HCT116 (cell line): ENCODE measurements at regions not wholly inside any gene's neighbourhood (a gene's known extent, or its start where the extent isn't known, plus 50 kb on each side); places are given as distances from the start of the nearest gene placed in this dataset.

ENCODE experiments used
- ATAC-seq: fragments of 200-7000 bp; cut with Tn5 transposase; 2 replicates; pipeline ENCODE4 v1.9.1; 2020; ENCODE audit warnings: mild to moderate bottlenecking, moderate library complexity
- BruUV-seq: library from RNA; stranded (reverse); fragments of 400-500 nt; replicated peaks from 2 replicates; lab custom pipeline; 2021; lab: Mats Ljungman, UMichigan
- CTCF ChIA-PET: fragments of 300-600 bp; sonication (Branson Sonifier 250); formaldehyde crosslinking; loops from one replicate; lab custom pipeline; 2021; ENCODE audit warnings: antibody characterized with exemption; lab: Charles Lee
- POLR2A ChIA-PET: fragments of 300-600, 350-600 bp; sonication (Branson Sonifier 250); formaldehyde crosslinking; loops from one replicate; lab custom pipeline; 2021; ENCODE audit warnings: antibody characterized with exemption; lab: Charles Lee
- RAD21 ChIA-PET, 2 experiments: fragments of 300-600 bp; sonication (Branson Sonifier 250); formaldehyde crosslinking; loops; one replicate each; lab custom pipeline; 2023; ENCODE audit warnings: low total read pairs in 2 of 2; ENCODE audit not compliant: uncharacterized antibody in 2 of 2, unreplicated experiment in 2 of 2, low non-redundant PET in 1 of 2; lab: Charles Lee
- DNase-seq: peaks from one replicate; pipeline ENCODE4 v3.0.0-alpha.2; 2010; ENCODE audit warnings: low read depth, low spot score
- H2AFZ ChIP-seq: fragments of 200-600 bp; shearing (Covaris generic), sonication (generic); 2 replicates; pipeline ENCODE4 v1.6.1; 2017; ENCODE audit warnings: low read depth, mixed run types, mixed read lengths, antibody characterized with exemption, low read length; ENCODE audit not compliant: poor library complexity, severe bottlenecking
- H3K27ac ChIP-seq: 2 replicates; pipeline ENCODE4 v1.5.1; 2012; ENCODE audit warnings: low read depth, low read length
- H3K27me3 ChIP-seq: fragments of 200-600 bp; sonication (generic); 2 replicates; pipeline ENCODE4 v1.6.1; 2016; ENCODE audit warnings: mixed run types, low read length, mixed read lengths; ENCODE audit not compliant: insufficient read depth
- H3K36me3 ChIP-seq, 2 experiments: fragments of 200-500 bp in 1 of 2; fragments of 200-600 bp in 1 of 2; sonication (Bioruptor generic) in 1 of 2; sonication (generic) in 1 of 2; 2 replicates each; pipeline versions ENCODE4 v1.5.1 to v1.6.1; 2014 to 2016; ENCODE audit warnings: low read length in 2 of 2, inconsistent platforms in 1 of 2, mixed read lengths in 1 of 2, mixed run types in 1 of 2; ENCODE audit not compliant: insufficient read depth in 2 of 2, control insufficient read depth in 1 of 2
- H3K4me1 ChIP-seq, 2 experiments: fragments of 200-600 bp in 1 of 2; sonication (generic) in 1 of 2; 2 replicates each; pipeline versions ENCODE4 v1.5.1 to v1.6.1; 2012 to 2017; ENCODE audit warnings: low read length in 2 of 2, inconsistent platforms in 1 of 2, mild to moderate bottlenecking in 1 of 2, mixed read lengths in 1 of 2, mixed run types in 1 of 2, moderate library complexity in 1 of 2; ENCODE audit not compliant: insufficient read depth in 2 of 2, control insufficient read depth in 1 of 2
- H3K4me2 ChIP-seq: fragments of 200-600 bp; sonication (generic); 2 replicates; pipeline ENCODE4 v1.6.1; 2017; ENCODE audit warnings: mixed run types, low read length, mixed read lengths
- H3K4me3 ChIP-seq, 2 experiments: fragments of 200-600 bp in 1 of 2; sonication (generic) in 1 of 2; replicated peaks in 1 of 2; 2 replicates each; pipeline ENCODE4 v1.5.1; 2011 to 2016; ENCODE audit warnings: low read length in 2 of 2, control low read depth in 1 of 2, low read depth in 1 of 2, mild to moderate bottlenecking in 1 of 2, mixed read lengths in 1 of 2, mixed run types in 1 of 2
- H3K79me2 ChIP-seq: fragments of 200-600 bp; sonication (generic); 2 replicates; pipeline ENCODE4 v1.6.1; 2017; ENCODE audit warnings: mild to moderate bottlenecking, mixed run types, low read length, moderate library complexity, mixed read lengths; ENCODE audit not compliant: insufficient read depth
- H3K9ac ChIP-seq: fragments of 200-600 bp; sonication (generic); 2 replicates; pipeline ENCODE4 v1.6.1; 2016; ENCODE audit warnings: low read length, mixed read lengths
- H3K9me2 ChIP-seq: fragments of 200-600 bp; sonication (generic), shearing (Covaris generic); 2 replicates; pipeline ENCODE4 v1.6.1; 2017; ENCODE audit warnings: mixed run types, mild to moderate bottlenecking, moderate library complexity; ENCODE audit not compliant: insufficient read depth
- H3K9me3 ChIP-seq, 2 experiments: fragments of 200-500 bp in 1 of 2; fragments of 200-600 bp in 1 of 2; sonication (Bioruptor generic) in 1 of 2; sonication (generic) in 1 of 2; 2 replicates each; pipeline ENCODE4 v1.6.1; 2014 to 2017; ENCODE audit warnings: low read length in 2 of 2, mixed read lengths in 2 of 2, inconsistent platforms in 1 of 2, low read depth in 1 of 2, mild to moderate bottlenecking in 1 of 2, mixed run types in 1 of 2, moderate library complexity in 1 of 2; ENCODE audit not compliant: control insufficient read depth in 1 of 2, insufficient read depth in 1 of 2
- H4K20me1 ChIP-seq: fragments of 200-600 bp; sonication (generic), shearing (Covaris generic); 2 replicates; pipeline ENCODE4 v1.6.1; 2017; ENCODE audit warnings: mixed run types, mild to moderate bottlenecking, moderate library complexity; ENCODE audit not compliant: insufficient read depth
- CBX3 ChIP-seq: IDR thresholded peaks from 2 replicates; pipeline ENCODE4 v1.6.1; 2012; ENCODE audit warnings: low read depth
- CEBPB ChIP-seq: IDR thresholded peaks from 2 replicates; pipeline ENCODE4 v1.6.1; 2012; ENCODE audit warnings: low read depth
- EGR1 ChIP-seq: IDR thresholded peaks from 2 replicates; pipeline ENCODE4 v1.6.1; 2012; ENCODE audit warnings: low read depth
- ELF1 ChIP-seq: IDR thresholded peaks from 2 replicates; pipeline ENCODE4 v1.6.1; 2012; ENCODE audit warnings: low read depth, borderline replicate concordance
- EZH2phosphoT487 ChIP-seq: fragments of 200-600 bp; IDR thresholded peaks from 2 replicates; pipeline ENCODE4 v1.6.1; 2018; ENCODE audit warnings: antibody characterized with exemption, borderline replicate concordance
- JUND ChIP-seq: IDR thresholded peaks from 2 replicates; pipeline ENCODE4 v1.6.1; 2012
- POLR2A ChIP-seq: IDR thresholded peaks from 2 replicates; pipeline ENCODE4 v1.7.0; 2011; ENCODE audit warnings: borderline replicate concordance; ENCODE audit not compliant: insufficient read depth, insufficient read length; ENCODE audit errors: extremely low read depth
- POLR2AphosphoS5 ChIP-seq: IDR thresholded peaks from 2 replicates; pipeline ENCODE4 v1.6.1; 2011; ENCODE audit warnings: mild to moderate bottlenecking, low read depth, low read length, moderate library complexity
- RAD21 ChIP-seq: IDR thresholded peaks from 2 replicates; pipeline ENCODE4 v1.6.1; 2012; ENCODE audit warnings: low read depth, mild to moderate bottlenecking
- SP1 ChIP-seq: IDR thresholded peaks from 2 replicates; pipeline ENCODE4 v1.6.1; 2012; ENCODE audit warnings: low read depth
- TCF7L2 ChIP-seq: IDR thresholded peaks from 2 replicates; pipeline ENCODE4 v1.7.0; 2011; ENCODE audit warnings: borderline replicate concordance, inconsistent platforms; ENCODE audit not compliant: insufficient read depth, insufficient read length; ENCODE audit errors: extremely low read depth
- YY1 ChIP-seq: IDR thresholded peaks from 2 replicates; pipeline ENCODE4 v1.6.1; 2011; ENCODE audit warnings: low read length, low read depth, moderate library complexity, mild to moderate bottlenecking; ENCODE audit not compliant: insufficient replicate concordance; ENCODE audit errors: extremely low read depth
- ZFX ChIP-seq: fragments of 450-650 bp; IDR thresholded peaks from 2 replicates; pipeline ENCODE4 v1.6.1; 2017
- ZNF274 ChIP-seq: fragments of 200-500 bp; sonication (Bioruptor generic); IDR thresholded peaks from 2 replicates; pipeline ENCODE4 v1.6.1; 2014; ENCODE audit warnings: mild to moderate bottlenecking, low read depth, low read length, inconsistent platforms
- intact Hi-C: fragments of 100-400 bp; cut with micrococcal nuclease; formaldehyde crosslinking; loops from 2 replicates; pipeline ENCODE4 v1.10.0; 2022
- TF ChIP-seq, protein P1 (sequence below): IDR thresholded peaks from 2 replicates; pipeline ENCODE4 v1.6.1; 2012
- TF ChIP-seq, protein P2 (sequence below), 3 experiments: fragments of 200-600 bp in 1 of 3; sonication (generic) in 1 of 3; IDR thresholded peaks in 2 of 3; conservative IDR thresholded peaks in 1 of 3; 2 replicates each; pipeline ENCODE4 v1.5.1; 2012 to 2017; ENCODE audit warnings: low read depth in 2 of 3, low read length in 2 of 3, antibody characterized with exemption in 1 of 3, borderline replicate concordance in 1 of 3, control low read depth in 1 of 3, mild to moderate bottlenecking in 1 of 3, mixed read lengths in 1 of 3, mixed run types in 1 of 3, moderate library complexity in 1 of 3; ENCODE audit not compliant: insufficient read depth in 1 of 3
- TF ChIP-seq, protein P3 (sequence below): IDR thresholded peaks from 2 replicates; pipeline ENCODE4 v1.6.1; 2012; ENCODE audit warnings: low read depth
- TF ChIP-seq, protein P4 (sequence below): IDR thresholded peaks from 2 replicates; pipeline ENCODE4 v1.6.1; 2011; ENCODE audit warnings: mild to moderate bottlenecking, low read length, moderate library complexity; ENCODE audit not compliant: insufficient replicate concordance; ENCODE audit errors: extremely low read depth

DNA sequence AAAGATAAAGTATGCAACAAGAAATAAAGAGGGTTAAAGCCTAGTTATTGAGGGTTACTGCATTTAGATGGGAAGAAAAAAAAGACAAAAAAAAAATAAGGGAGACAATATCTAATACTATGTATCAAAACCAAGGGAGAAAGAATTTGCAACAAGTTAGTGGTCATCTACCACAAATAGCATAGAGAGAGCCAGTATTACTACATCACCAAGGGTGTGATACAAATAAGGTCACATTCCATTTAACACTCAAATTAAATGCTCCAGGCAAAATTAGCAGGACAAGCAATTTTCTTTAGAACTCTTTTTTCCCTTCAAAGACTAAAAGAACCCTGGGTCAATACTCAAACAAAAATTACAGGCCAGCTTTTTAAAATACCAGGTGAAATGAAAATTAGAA, 115.1 kb upstream of the GULP1 start:
- POLR2A ChIA-PET = no interaction called here
- H3K9me3 ChIP-seq = no peaks in the 10 kb centered on the region
- H2AFZ ChIP-seq = no peak overlapping the region
- H3K9ac ChIP-seq = no peak overlapping the region
- no peaks in the 10 kb centered on the region for H3K9me2 ChIP-seq
- intact Hi-C loops = no loop called here
- no peak overlapping the region for H3K4me3 ChIP-seq
- no peak overlapping the region for H3K4me2 ChIP-seq
- TF ChIP-seq, protein P1, sequence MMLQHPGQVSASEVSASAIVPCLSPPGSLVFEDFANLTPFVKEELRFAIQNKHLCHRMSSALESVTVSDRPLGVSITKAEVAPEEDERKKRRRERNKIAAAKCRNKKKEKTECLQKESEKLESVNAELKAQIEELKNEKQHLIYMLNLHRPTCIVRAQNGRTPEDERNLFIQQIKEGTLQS = no peak
- TF ChIP-seq RAD21 = no peak
- no peak for TF ChIP-seq CBX3
- no peak for TF ChIP-seq SP1
- no peak for TF ChIP-seq JUND
- no peak for TF ChIP-seq POLR2A
- TF ChIP-seq CEBPB = no peak
- no peak for TF ChIP-seq TCF7L2
- TF ChIP-seq EGR1 = no peak
- TF ChIP-seq, protein P2, sequence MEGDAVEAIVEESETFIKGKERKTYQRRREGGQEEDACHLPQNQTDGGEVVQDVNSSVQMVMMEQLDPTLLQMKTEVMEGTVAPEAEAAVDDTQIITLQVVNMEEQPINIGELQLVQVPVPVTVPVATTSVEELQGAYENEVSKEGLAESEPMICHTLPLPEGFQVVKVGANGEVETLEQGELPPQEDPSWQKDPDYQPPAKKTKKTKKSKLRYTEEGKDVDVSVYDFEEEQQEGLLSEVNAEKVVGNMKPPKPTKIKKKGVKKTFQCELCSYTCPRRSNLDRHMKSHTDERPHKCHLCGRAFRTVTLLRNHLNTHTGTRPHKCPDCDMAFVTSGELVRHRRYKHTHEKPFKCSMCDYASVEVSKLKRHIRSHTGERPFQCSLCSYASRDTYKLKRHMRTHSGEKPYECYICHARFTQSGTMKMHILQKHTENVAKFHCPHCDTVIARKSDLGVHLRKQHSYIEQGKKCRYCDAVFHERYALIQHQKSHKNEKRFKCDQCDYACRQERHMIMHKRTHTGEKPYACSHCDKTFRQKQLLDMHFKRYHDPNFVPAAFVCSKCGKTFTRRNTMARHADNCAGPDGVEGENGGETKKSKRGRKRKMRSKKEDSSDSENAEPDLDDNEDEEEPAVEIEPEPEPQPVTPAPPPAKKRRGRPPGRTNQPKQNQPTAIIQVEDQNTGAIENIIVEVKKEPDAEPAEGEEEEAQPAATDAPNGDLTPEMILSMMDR (IDR thresholded peaks at IDR 0.05 in 2 of 3, conservative IDR thresholded peaks at IDR 0.05 in 1 of 3; ENCODE audit: borderline replicate concordance in 1 of 3, insufficient read depth in 1 of 3, low read depth in 2 of 3, low read length in 2 of 3) = no peak
- TF ChIP-seq ZFX = no peak
- TF ChIP-seq POLR2AphosphoS5 = no peak
- no peak for TF ChIP-seq EZH2phosphoT487
- TF ChIP-seq, protein P3, sequence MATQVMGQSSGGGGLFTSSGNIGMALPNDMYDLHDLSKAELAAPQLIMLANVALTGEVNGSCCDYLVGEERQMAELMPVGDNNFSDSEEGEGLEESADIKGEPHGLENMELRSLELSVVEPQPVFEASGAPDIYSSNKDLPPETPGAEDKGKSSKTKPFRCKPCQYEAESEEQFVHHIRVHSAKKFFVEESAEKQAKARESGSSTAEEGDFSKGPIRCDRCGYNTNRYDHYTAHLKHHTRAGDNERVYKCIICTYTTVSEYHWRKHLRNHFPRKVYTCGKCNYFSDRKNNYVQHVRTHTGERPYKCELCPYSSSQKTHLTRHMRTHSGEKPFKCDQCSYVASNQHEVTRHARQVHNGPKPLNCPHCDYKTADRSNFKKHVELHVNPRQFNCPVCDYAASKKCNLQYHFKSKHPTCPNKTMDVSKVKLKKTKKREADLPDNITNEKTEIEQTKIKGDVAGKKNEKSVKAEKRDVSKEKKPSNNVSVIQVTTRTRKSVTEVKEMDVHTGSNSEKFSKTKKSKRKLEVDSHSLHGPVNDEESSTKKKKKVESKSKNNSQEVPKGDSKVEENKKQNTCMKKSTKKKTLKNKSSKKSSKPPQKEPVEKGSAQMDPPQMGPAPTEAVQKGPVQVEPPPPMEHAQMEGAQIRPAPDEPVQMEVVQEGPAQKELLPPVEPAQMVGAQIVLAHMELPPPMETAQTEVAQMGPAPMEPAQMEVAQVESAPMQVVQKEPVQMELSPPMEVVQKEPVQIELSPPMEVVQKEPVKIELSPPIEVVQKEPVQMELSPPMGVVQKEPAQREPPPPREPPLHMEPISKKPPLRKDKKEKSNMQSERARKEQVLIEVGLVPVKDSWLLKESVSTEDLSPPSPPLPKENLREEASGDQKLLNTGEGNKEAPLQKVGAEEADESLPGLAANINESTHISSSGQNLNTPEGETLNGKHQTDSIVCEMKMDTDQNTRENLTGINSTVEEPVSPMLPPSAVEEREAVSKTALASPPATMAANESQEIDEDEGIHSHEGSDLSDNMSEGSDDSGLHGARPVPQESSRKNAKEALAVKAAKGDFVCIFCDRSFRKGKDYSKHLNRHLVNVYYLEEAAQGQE = no peak
- no peak for TF ChIP-seq YY1
- TF ChIP-seq, protein P4, sequence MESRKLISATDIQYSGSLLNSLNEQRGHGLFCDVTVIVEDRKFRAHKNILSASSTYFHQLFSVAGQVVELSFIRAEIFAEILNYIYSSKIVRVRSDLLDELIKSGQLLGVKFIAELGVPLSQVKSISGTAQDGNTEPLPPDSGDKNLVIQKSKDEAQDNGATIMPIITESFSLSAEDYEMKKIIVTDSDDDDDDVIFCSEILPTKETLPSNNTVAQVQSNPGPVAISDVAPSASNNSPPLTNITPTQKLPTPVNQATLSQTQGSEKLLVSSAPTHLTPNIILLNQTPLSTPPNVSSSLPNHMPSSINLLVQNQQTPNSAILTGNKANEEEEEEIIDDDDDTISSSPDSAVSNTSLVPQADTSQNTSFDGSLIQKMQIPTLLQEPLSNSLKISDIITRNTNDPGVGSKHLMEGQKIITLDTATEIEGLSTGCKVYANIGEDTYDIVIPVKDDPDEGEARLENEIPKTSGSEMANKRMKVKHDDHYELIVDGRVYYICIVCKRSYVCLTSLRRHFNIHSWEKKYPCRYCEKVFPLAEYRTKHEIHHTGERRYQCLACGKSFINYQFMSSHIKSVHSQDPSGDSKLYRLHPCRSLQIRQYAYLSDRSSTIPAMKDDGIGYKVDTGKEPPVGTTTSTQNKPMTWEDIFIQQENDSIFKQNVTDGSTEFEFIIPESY = no peak
- TF ChIP-seq ZNF274 = no peak
- no peak for TF ChIP-seq ELF1
- TF ChIP-seq, all 23 proteins: peak for 0
- Histone ChIP-seq H3K27me3 (no peaks in the 10 kb centered on the region), H3K79me2 (no peaks in the 10 kb centered on the region), H3K36me3 (no peaks in the 10 kb centered on the region), H3K4me1 (no peaks in the 10 kb centered on the region), H4K20me1 (no peaks in the 10 kb centered on the region), H3K27ac (no peak overlapping the region)
- CTCF ChIA-PET = no interaction called here
- no TSS peak for BruUV-seq
- RAD21 ChIA-PET = no interaction called here
- ATAC-seq (no peak), DNase-seq (no peak)
